ENCODE measurements at regions not wholly inside any gene's neighbourhood (a gene's known extent, or its start where the extent isn't known, plus 50 kb on each side); places are given as distances from the start of the nearest gene placed in this dataset.

GRCh38 chr12:24398605-24399004 lies 449.1 kb upstream of the SOX5 start:
- TF ChIP-seq POLR2A (IDR thresholded peaks at IDR 0.05) (no peak), CTCF (IDR thresholded peaks at IDR 0.05) (no peak)
- Histone ChIP-seq H3K27me3 (no peaks in the 10 kb centered on the region), H3K9me3 (no peaks in the 10 kb centered on the region), H3K27ac (no peak overlapping the region), H3K4me3 (no peak overlapping the region), H3K36me3 (no peaks in the 10 kb centered on the region), H3K4me1 (no peaks in the 10 kb centered on the region)
- DNase-seq, result no peak

- Histone ChIP-seq H3K9me3 (no peaks in the 10 kb centered on the region), H3K27me3 (no peaks in the 10 kb centered on the region), H3K27ac (no peak overlapping the region), H3K36me3 (no peaks in the 10 kb centered on the region), H3K4me3 (no peak overlapping the region), H3K4me1 (no peaks in the 10 kb centered on the region)
- no peak for DNase-seq
- TF ChIP-seq CTCF (IDR thresholded peaks at IDR 0.05) (no peak), POLR2A (IDR thresholded peaks at IDR 0.05) (no peak)
Measured at GRCh38 chr12:24396224-24396623, 446.8 kb upstream of the SOX5 start.

GRCh38 chr12:24394246-24394645 lies 444.8 kb upstream of the SOX5 start:
- no peaks in the 10 kb centered on the region for H3K9me3 ChIP-seq
- H3K36me3 ChIP-seq, result no peaks in the 10 kb centered on the region
- no peak overlapping the region for H3K4me3 ChIP-seq
- H3K4me1 ChIP-seq, result no peaks in the 10 kb centered on the region
- no peaks in the 10 kb centered on the region for H3K27me3 ChIP-seq
- no peak overlapping the region for H3K27ac ChIP-seq
- no peak for DNase-seq
- no peak for TF ChIP-seq CTCF (IDR thresholded peaks at IDR 0.05)
- no peak for TF ChIP-seq POLR2A (IDR thresholded peaks at IDR 0.05)

- Histone ChIP-seq H3K4me3 (no peak overlapping the region), H3K9me3 (no peaks in the 10 kb centered on the region), H3K36me3 (no peaks in the 10 kb centered on the region), H3K4me1 (no peaks in the 10 kb centered on the region), H3K27ac (no peak overlapping the region), H3K27me3 (no peaks in the 10 kb centered on the region)
- TF ChIP-seq CTCF (IDR thresholded peaks at IDR 0.05) (no peak), POLR2A (IDR thresholded peaks at IDR 0.05) (no peak)
- DNase-seq, result no peak
Measured at GRCh38 chr12:24393071-24393470, 443.6 kb upstream of the SOX5 start.

GRCh38 chr12:24389394-24389793 lies 439.9 kb upstream of the SOX5 start:
- DNase-seq, result no peak
- Histone ChIP-seq H3K27ac (no peak overlapping the region), H3K4me1 (no peaks in the 10 kb centered on the region), H3K9me3 (no peaks in the 10 kb centered on the region), H3K27me3 (no peaks in the 10 kb centered on the region), H3K36me3 (no peaks in the 10 kb centered on the region), H3K4me3 (no peak overlapping the region)
- TF ChIP-seq POLR2A (IDR thresholded peaks at IDR 0.05), result no peak

GRCh38 chr12:24387381-24387780 lies 437.9 kb upstream of the SOX5 start:
- no peaks in the 10 kb centered on the region for H3K27me3 ChIP-seq
- TF ChIP-seq POLR2A (IDR thresholded peaks at IDR 0.05), result no peak
- TF ChIP-seq CTCF (IDR thresholded peaks at IDR 0.05), result no peak
- H3K4me1 ChIP-seq, result no peaks in the 10 kb centered on the region
- no peaks in the 10 kb centered on the region for H3K36me3 ChIP-seq
- H3K27ac ChIP-seq, result no peak overlapping the region
- DNase-seq, result no peak
- no peak overlapping the region for H3K4me3 ChIP-seq
- H3K9me3 ChIP-seq, result no peaks in the 10 kb centered on the region
